ENCODE measurements at regions not wholly inside any gene's neighbourhood (a gene's known extent, or its start where the extent isn't known, plus 50 kb on each side); places are given as distances from the start of the nearest gene placed in this dataset.

DNA sequence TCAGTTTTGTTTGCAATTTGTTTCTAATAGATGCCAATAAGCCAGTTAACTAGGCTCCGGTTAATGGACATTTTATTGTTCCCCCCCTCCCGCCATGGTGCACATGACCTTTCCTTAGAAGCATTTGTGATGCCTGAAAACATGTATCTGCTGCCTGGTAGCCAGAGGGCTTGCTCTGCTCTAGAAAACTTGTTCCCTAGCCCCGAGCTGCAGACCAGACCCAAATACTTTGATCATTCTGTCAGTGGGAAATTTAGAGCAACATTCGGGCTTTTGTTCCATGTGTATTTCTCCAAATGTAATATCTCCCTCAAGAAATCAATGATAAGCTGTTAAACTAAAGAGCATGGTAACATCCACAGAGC, 104.7 kb downstream of the EVX1 start:
- TF ChIP-seq, protein P1, sequence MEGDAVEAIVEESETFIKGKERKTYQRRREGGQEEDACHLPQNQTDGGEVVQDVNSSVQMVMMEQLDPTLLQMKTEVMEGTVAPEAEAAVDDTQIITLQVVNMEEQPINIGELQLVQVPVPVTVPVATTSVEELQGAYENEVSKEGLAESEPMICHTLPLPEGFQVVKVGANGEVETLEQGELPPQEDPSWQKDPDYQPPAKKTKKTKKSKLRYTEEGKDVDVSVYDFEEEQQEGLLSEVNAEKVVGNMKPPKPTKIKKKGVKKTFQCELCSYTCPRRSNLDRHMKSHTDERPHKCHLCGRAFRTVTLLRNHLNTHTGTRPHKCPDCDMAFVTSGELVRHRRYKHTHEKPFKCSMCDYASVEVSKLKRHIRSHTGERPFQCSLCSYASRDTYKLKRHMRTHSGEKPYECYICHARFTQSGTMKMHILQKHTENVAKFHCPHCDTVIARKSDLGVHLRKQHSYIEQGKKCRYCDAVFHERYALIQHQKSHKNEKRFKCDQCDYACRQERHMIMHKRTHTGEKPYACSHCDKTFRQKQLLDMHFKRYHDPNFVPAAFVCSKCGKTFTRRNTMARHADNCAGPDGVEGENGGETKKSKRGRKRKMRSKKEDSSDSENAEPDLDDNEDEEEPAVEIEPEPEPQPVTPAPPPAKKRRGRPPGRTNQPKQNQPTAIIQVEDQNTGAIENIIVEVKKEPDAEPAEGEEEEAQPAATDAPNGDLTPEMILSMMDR (IDR thresholded peaks at IDR 0.05) = peak in 1 of 4 experiments; percentile 11
- no peak for TF ChIP-seq POLR2A (IDR thresholded peaks at IDR 0.05)
